ENCODE measurements at regions not wholly inside any gene's neighbourhood (a gene's known extent, or its start where the extent isn't known, plus 50 kb on each side); places are given as distances from the start of the nearest gene placed in this dataset.
A peak's percentile ranks its signal among the peaks of the same experiment; 100 is the strongest.

- Histone ChIP-seq H3K4me3 (no peak overlapping the region), H3K9me3 (ENCODE audit: low read depth, low read length) (no peaks in the 10 kb centered on the region), H3K9ac (ENCODE audit: insufficient read length) (no peak overlapping the region), H3K27ac (no peak overlapping the region), H3K36me3 (ENCODE audit: insufficient read depth, low read length) (no peaks in the 10 kb centered on the region)
- no peak for TF ChIP-seq FOXP2 (optimal IDR thresholded peaks at IDR 0.05; ENCODE audit: control extremely low read depth, extremely low read length, insufficient read depth)
- no peak for TF ChIP-seq POLR2AphosphoS5 (IDR thresholded peaks at IDR 0.05; ENCODE audit: borderline replicate concordance, low read depth, low read length)
- TF ChIP-seq EZH2 (IDR thresholded peaks at IDR 0.05), result no peak
- no peak for DNase-seq (ENCODE audit: low read depth, low spot score)
Observed at GRCh38 chr13:81795710-81796109, 1454.8 kb upstream of the SPRY2 start.

DNA sequence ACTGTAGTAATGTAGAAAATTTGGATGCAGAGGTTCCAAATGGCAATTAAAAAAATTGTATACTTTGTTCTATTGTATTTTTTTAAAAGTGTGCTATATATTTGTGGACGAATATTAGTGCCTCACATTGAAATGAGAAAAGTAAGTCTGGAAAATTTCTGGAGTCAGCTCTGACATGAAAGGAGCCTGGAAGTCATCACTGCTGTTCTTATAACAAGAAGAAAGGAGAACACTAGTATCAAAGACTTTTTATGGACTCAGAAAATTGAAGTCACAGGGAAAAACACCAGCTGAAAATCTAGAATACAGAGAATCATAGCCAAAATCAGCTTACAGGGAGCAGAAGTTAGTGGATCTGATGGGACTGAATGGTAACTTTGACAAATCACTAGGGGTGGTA is 1450.7 kb upstream of the SPRY2 start:
- Histone ChIP-seq H3K9ac (ENCODE audit: insufficient read length) (no peak overlapping the region), H3K4me3 (no peak overlapping the region), H3K9me3 (ENCODE audit: low read depth, low read length) (no peaks in the 10 kb centered on the region), H3K27ac (no peak overlapping the region), H3K36me3 (ENCODE audit: insufficient read depth, low read length) (no peaks in the 10 kb centered on the region)
- TF ChIP-seq FOXP2 (optimal IDR thresholded peaks at IDR 0.05; ENCODE audit: control extremely low read depth, extremely low read length, insufficient read depth) (no peak), POLR2AphosphoS5 (IDR thresholded peaks at IDR 0.05; ENCODE audit: borderline replicate concordance, low read depth, low read length) (no peak)
- DNase-seq (ENCODE audit: low read depth, low spot score), result no peak

DNA sequence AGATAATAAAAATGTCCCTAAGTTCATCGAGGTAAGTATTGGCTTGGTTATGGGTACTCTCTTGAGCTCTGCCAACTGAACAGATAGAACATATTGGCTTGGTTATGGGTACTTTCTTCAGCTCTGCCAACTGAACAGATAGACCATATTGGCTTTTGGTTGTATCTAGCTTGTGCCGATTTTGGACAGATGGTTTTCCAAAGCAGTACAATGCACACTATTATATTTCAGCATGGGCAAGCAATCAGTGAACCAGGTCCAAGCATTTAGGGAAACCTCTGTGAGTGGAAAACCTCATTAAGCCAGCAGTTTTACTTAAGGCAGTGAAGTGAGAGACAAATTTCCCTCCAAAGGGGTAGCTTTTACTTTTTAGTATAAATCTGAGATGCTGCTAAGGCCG is 1440.5 kb upstream of the SPRY2 start:
- DNase-seq (ENCODE audit: low read depth, low spot score), result no peak
- Histone ChIP-seq H3K4me3 (no peak overlapping the region), H3K9ac (ENCODE audit: insufficient read length) (no peak overlapping the region), H3K36me3 (ENCODE audit: insufficient read depth, low read length) (no peaks in the 10 kb centered on the region), H3K9me3 (ENCODE audit: low read depth, low read length) (no peaks in the 10 kb centered on the region), H3K27ac (no peak overlapping the region)
- TF ChIP-seq FOXP2 (optimal IDR thresholded peaks at IDR 0.05; ENCODE audit: control extremely low read depth, extremely low read length, insufficient read depth), result no peak
- no peak for TF ChIP-seq POLR2AphosphoS5 (IDR thresholded peaks at IDR 0.05; ENCODE audit: borderline replicate concordance, low read depth, low read length)
- no peak for TF ChIP-seq EZH2 (IDR thresholded peaks at IDR 0.05)

DNA sequence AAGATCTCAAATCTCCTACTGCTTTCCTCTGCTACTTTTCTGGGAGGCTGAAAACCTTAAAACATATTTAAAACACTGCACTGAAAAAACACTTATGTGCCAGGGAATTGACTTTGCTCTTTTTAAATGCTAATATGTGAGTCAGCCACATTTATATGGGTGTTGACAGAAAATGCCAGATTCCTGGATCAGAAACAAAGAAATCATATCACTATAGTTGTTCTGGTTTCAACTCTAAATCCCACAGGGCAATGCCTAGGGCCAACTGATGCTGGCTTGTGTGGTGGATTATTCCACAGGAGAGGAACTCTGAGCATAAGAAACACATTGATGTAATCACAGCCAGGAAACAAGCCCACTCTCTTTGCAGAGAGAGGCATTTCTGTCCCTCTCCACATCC is 1439.0 kb upstream of the SPRY2 start:
- peak overlapping the region; percentile 18; the same call in 1 of the 2 replicates for H3K4me3 ChIP-seq
- TF ChIP-seq POLR2AphosphoS5 (IDR thresholded peaks at IDR 0.05; ENCODE audit: borderline replicate concordance, low read depth, low read length) (peak; percentile 47; the same call in 1 of the 2 replicates), EZH2 (IDR thresholded peaks at IDR 0.05) (no peak)
- no peaks in the 10 kb centered on the region for H3K9me3 ChIP-seq (ENCODE audit: low read depth, low read length)
- no peaks in the 10 kb centered on the region for H3K36me3 ChIP-seq (ENCODE audit: insufficient read depth, low read length)
- no peak overlapping the region for H3K9ac ChIP-seq (ENCODE audit: insufficient read length)
- peak overlapping the region; percentile 76; the same call in 1 of the 2 replicates for H3K27ac ChIP-seq
- DNase-seq (ENCODE audit: low read depth, low spot score), result peak; percentile 91

GRCh38 chr13:81778350-81778749 is 1437.4 kb upstream of the SPRY2 start:
- no peak for DNase-seq (ENCODE audit: low read depth, low spot score)
- H3K9me3 ChIP-seq (ENCODE audit: low read depth, low read length), result no peaks in the 10 kb centered on the region
- no peak overlapping the region for H3K9ac ChIP-seq (ENCODE audit: insufficient read length)
- H3K4me3 ChIP-seq, result no peak overlapping the region
- H3K27ac ChIP-seq, result no peak overlapping the region
- no peaks in the 10 kb centered on the region for H3K36me3 ChIP-seq (ENCODE audit: insufficient read depth, low read length)
- no peak for TF ChIP-seq FOXP2 (optimal IDR thresholded peaks at IDR 0.05; ENCODE audit: control extremely low read depth, extremely low read length, insufficient read depth)

- DNase-seq (ENCODE audit: low read depth, low spot score), result no peak
- no peak overlapping the region for H3K9ac ChIP-seq (ENCODE audit: insufficient read length)
- no peaks in the 10 kb centered on the region for H3K9me3 ChIP-seq (ENCODE audit: low read depth, low read length)
- no peaks in the 10 kb centered on the region for H3K36me3 ChIP-seq (ENCODE audit: insufficient read depth, low read length)
- H3K27ac ChIP-seq, result no peak overlapping the region
- no peak for TF ChIP-seq EZH2 (IDR thresholded peaks at IDR 0.05)
- TF ChIP-seq POLR2AphosphoS5 (IDR thresholded peaks at IDR 0.05; ENCODE audit: borderline replicate concordance, low read depth, low read length), result no peak
- TF ChIP-seq FOXP2 (optimal IDR thresholded peaks at IDR 0.05; ENCODE audit: control extremely low read depth, extremely low read length, insufficient read depth), result no peak
- H3K4me3 ChIP-seq, result no peak overlapping the region
Observed at GRCh38 chr13:81773263-81773662, 1432.3 kb upstream of the SPRY2 start.

GRCh38 chr13:81771951-81772350 is 1431.0 kb upstream of the SPRY2 start:
- no peaks in the 10 kb centered on the region for H3K36me3 ChIP-seq (ENCODE audit: insufficient read depth, low read length)
- no peak overlapping the region for H3K4me3 ChIP-seq
- no peak for DNase-seq (ENCODE audit: low read depth, low spot score)
- TF ChIP-seq EZH2 (IDR thresholded peaks at IDR 0.05) (no peak), FOXP2 (optimal IDR thresholded peaks at IDR 0.05; ENCODE audit: control extremely low read depth, extremely low read length, insufficient read depth) (no peak), POLR2AphosphoS5 (IDR thresholded peaks at IDR 0.05; ENCODE audit: borderline replicate concordance, low read depth, low read length) (no peak)
- no peak overlapping the region for H3K27ac ChIP-seq
- H3K9me3 ChIP-seq (ENCODE audit: low read depth, low read length), result no peaks in the 10 kb centered on the region
- H3K9ac ChIP-seq (ENCODE audit: insufficient read length), result no peak overlapping the region

GRCh38 chr13:81770868-81771505 is 1430.1 kb upstream of the SPRY2 start:
- DNase-seq (ENCODE audit: low read depth, low spot score), result no peak
- Histone ChIP-seq H3K36me3 (ENCODE audit: insufficient read depth, low read length) (no peaks in the 10 kb centered on the region), H3K9me3 (ENCODE audit: low read depth, low read length) (no peaks in the 10 kb centered on the region), H3K4me3 (no peak overlapping the region), H3K9ac (ENCODE audit: insufficient read length) (no peak overlapping the region), H3K27ac (no peak overlapping the region)
- TF ChIP-seq POLR2AphosphoS5 (IDR thresholded peaks at IDR 0.05; ENCODE audit: borderline replicate concordance, low read depth, low read length) (no peak), EZH2 (IDR thresholded peaks at IDR 0.05) (no peak), FOXP2 (optimal IDR thresholded peaks at IDR 0.05; ENCODE audit: control extremely low read depth, extremely low read length, insufficient read depth) (no peak)

DNA sequence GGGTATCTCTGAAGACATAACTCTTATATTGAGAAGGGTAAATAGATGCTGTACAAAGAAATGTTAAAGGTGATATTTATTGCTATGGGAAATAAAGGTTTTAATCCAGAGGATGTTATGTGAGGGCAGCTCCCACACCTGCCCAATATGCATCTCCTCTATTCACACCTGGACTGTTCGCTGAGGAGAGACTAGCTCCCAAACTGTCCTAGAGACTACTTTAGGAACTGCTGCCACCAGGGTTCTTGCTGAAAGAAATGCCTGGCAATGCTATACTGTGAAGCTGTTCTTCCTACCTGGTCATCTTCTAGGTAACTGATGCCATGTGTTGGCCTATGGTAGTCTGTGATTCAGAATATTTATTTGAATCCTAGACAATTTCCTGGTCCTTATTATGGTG is 1421.5 kb upstream of the SPRY2 start:
- TF ChIP-seq EZH2 (IDR thresholded peaks at IDR 0.05), result no peak
- Histone ChIP-seq H3K27ac (no peak overlapping the region), H3K4me3 (no peak overlapping the region), H3K9ac (ENCODE audit: insufficient read length) (no peak overlapping the region), H3K9me3 (ENCODE audit: low read depth, low read length) (no peaks in the 10 kb centered on the region), H3K36me3 (ENCODE audit: insufficient read depth, low read length) (no peaks in the 10 kb centered on the region)
- no peak for DNase-seq (ENCODE audit: low read depth, low spot score)

All from SK-N-MC (cell line).